Activated T-cell treated with anti-CD3 and anti-CD28 coated beads for 24 hours (primary cell): ENCODE measurements at regions not wholly inside any gene's neighbourhood (a gene's known extent, or its start where the extent isn't known, plus 50 kb on each side); places are given as distances from the start of the nearest gene placed in this dataset.

Experiments
- DNase-seq: peaks from one replicate; pipeline ENCODE4 v3.0.0-alpha.2; 2020; ENCODE audit warnings: low read depth

DNA sequence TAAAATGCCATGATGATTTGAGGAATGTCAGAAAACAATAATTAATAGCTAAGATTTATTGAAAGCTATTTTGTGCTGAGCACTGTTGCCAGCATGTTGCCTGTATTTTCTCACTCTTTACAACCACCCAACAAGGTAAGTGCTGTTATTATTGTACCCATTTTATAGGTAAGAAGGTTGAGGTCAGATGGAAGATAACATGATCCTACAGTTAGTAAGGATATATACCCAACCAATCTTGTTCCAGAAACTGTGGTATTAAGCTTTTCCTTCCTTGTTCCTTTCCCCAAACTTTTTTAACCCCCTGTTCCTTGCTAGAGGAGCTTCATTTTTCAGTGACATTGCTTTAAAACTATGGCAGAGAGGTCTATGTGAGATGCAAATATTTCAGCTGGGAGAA lies 738.0 kb upstream of the ZEB2 start:
- DNase-seq = no peak

DNA sequence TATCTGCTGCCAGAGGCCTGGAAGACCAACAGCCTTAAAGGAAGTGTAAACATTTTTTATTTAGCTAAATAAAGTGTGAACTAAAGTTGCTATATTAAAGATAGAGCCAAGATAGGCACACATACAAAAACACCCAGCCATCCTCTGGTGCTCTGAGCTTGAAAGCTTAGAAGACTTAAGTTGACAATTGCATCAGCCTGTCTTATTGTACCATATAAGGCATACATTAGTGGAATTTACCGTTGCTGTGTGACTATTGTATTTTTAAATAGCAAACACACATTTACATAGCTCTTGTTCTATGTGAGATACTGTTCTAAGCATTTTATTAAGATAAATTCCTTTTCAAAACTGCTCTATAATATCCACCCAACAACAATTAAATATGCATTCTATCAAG lies 736.6 kb upstream of the ZEB2 start:
- DNase-seq = no peak

DNA sequence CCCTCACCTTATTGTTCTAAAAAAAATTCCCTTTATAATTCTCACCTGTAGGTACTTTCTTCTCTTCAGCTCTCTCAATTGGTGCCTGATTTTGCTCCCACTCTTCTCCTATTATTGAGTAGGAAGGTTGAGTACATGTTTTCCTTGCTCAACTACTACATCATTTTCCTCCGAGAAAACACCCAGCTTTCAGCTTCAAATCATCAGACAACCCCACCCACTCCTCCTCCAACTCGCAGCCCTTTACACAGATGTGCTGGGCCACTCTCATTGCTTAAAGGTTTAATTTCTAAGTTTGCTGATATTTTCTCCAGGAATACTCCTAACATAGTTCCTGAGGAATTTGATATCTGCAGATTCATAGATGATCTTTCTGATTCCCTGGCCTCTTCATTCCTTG lies 734.4 kb upstream of the ZEB2 start:
- no peak for DNase-seq

DNA sequence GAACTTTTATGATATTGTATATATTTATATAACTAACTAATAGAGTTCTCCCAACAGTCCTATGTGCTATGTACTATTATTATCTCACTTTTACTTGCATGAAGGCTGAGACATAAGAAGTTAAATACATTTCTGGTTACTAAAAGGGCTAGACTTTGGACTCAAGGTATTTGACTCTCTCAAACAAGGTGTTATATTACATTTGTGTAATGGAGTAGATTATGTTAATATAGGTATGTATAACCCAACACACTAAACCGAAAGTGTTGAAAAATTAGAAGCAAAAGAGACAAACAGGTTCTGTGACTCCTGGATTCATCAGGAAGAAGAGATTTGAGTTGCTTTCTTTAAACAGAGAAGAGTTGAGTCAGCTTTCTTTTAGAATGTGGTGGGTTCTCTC lies 733.6 kb upstream of the ZEB2 start:
- no peak for DNase-seq

DNA sequence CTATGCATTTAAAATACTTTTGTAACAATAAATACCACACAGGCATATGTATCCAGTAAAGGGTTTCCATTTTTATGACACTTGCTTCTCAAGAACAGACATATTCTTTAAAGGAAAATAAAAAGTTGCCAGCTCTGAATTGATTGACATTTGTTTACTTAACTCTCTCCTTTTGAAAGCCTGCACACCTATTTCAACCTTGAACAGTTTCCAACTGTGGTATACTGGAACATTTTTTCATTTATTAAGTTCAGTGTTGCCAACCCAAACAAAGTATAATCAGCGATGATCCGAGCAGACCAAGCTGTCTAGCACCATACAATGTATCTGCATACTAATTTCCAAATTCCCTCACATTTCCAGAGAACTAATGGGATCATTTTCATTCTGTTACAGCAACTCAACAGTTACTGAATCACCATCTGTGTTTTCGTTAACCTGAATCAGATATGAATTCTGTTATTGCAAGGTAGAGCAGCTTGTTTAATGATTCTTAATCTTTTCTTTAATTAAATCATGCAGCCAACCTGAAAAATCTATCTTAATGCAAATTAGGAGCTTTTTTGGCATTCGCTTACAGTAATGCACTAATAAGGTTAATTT lies 725.5 kb upstream of the ZEB2 start:
- no peak for DNase-seq

DNA sequence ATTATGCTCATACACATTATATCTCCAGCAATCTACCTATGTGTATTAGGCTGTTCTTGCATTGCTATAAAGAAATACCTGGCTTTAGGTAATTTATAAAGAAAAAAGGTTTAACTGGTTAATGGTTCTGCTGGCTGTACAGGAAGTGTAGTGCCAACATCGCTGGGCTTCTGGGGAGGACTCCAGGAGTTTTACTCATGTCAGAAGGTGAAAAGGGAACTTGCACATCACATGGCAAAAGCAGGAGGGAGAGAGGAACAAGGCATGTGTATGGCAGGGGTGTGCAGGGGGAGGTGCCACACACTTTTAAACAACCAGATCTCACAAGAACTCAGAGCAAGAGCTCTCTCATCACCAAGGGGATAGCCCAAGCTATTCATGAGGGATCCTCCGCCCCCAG lies 715.4 kb upstream of the ZEB2 start:
- no peak for DNase-seq

DNA sequence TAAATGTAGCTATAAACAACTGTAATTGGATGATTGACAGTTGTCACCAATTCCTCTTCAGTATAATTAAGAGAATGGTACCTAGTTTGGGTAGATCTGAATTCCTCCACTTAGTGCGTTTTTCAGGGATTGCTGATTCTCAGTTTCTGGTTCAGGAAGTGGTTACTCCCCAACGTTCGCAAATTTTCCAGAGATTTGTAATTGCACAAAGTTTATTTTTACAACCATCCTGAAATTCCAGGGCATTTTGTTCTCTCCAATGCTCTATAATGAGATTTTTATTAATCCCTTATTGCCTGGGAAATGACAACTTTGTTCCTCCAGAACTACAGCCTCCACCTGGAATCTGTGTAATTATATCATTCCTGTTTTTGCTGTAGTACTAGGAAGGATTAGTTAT lies 710.6 kb upstream of the ZEB2 start:
- DNase-seq = no peak

DNA sequence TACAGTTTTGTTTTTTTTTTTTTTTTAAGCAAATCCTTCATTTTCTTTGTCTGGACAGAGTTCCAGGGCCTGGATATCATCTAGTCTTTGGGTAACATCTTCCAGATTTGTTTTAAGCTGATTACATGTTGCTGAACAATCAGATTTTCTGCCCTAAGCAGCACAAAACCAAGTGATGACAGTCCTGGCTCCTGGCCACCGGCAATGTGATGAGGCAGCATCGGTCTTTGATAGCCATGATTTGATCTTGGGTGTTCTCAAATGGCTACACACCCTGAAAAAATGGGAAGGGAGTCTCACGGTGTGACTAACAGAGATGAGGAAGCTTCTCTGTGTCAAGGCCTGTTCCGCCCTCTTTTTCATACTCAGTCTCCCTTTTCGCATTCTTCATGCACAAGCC lies 708.6 kb upstream of the ZEB2 start:
- DNase-seq = no peak

DNA sequence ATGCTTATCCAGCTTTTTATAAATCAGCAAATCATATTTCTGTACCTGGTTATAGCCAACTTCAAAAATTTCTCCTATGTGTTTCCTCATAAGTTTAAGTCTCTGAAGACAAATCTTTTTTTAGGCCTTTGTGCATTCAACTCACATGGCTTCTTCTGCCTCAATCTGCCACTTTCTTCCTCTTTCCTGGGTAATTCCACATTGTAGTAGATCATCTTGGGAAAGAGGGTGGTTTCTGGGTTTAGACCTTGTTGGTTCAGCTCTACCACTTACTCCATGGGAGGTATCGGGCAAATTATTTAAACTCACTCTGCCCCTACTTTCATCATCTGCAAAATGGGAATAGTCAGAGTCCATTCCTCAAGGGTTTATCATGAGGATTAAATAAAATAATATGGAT lies 707.0 kb upstream of the ZEB2 start:
- no peak for DNase-seq

DNA sequence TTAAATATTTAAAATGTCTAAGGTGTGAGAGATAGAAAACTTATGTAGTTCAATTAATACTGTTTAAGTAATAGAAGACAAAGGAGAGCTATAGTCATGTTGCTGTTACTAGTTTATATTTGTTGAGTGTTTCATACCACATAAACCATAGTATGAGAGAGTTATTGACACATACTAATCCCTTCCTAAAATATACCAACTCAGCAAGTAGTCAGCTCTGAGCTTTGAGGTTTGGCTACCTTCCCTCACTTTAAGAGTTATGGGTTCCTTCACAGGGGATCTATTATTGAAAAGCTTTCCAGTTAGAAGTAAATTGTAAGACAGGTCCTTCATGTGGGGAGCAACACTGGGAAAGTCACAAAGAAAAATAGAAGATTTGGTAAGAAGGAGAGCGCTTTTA lies 701.6 kb upstream of the ZEB2 start:
- no peak for DNase-seq

DNA sequence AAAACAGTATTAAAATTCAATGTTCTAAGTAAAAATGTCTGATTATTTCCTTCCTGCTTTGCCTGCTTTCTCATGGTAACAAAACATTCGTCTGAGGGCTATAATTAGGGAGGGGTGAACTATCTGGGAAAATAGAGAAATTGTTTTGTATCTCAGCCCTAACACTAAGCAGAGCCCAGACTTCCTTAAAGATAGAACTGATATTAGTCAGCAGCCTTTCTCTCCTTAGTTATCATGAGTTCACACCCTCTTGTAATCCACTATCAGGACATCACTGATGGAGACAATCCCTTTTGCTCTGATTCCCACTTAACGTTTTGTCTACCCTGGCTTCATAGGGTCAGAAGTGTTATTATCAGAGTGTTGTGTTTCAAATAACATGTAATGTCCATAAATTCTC lies 701.1 kb upstream of the ZEB2 start:
- DNase-seq = no peak

DNA sequence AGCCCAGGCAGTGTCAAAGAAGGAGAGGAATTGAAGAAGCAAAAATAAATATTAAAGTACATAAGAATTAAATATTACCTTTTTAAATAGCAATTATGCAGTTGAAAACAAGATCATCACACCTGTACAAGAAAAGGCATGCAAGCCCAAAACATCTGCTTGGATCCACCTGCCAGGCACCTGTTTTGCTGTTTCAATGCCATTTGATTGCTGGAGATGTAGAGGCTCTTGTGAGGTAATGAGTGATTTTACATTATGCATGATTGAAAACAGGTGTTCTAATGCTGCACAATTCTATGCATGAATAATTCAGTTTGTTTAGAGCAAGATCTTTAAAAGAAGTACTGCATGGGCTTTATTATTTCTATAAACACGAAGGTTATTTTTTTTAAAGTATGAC lies 700.6 kb upstream of the ZEB2 start:
- no peak for DNase-seq

DNA sequence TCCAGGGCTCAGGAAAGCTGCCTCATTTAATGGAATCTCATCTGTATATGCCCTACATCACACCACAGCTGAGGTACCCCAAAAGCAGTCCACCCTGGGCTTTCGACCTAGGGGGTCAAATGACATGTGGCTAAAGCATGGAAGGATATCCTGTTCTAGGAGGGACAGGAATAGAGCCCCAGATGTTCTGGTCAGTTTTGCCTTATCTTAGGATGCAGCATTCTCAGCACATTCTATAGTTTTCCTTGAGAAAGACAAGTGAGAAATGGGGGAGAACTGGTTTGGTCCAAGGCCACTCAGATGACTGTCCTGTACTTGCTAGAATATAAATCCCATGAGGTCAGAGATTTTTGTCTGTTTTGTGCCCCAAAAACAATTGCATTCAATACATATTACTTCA lies 688.0 kb upstream of the ZEB2 start:
- no peak for DNase-seq

DNA sequence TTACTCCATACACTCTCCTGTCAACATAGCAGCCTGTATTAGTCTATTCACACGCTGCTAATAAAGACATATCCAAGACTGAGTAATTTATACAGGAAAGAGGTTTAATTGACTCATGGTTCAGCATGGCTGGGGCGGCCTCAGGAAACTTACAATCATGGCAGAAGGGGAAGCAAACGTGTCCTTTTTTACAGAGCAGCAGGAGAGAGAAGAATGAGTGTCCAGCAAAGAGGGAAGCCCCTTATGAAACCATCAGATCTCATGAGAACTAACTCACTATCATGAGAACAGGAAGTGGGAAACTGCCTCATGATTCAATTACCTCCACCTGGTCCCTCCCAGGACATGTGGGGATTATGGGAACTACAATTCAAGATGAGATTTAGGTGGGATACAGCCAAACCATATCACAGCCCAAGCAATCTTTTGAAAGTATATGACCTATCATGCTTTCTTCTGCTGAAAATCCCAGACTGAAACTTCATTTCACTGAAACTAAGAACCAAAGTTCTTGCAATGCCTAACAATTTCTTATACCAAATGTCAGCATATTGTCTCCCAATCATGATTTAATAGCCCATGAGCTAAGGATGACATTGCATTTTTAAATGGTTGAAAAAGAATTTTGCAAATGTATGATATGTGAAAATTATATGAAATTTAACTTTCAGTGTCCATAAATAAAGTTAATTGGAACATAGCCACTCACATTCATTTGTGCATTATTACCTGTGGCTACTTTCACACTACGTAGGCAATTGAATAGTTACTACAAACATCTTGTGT lies 686.8 kb upstream of the ZEB2 start:
- DNase-seq = no peak

DNA sequence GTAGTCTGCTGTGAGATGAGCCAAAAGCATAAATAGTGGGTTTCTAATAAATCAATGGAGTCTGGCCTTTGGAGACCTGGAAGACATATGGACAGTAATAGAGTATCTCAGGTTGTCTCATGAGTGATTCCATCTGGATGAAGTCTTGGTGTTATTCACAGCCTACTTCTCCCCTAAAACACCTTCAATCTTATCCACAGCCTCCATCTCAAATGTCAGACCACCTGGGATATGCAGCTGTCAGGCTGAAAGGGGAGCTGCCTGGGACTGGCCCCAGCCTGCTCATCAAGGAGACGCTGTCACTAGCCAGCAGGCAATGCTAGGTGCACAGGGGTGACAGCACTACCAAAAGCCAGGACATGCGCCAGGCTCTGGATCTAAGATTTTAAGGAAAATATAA lies 684.0 kb upstream of the ZEB2 start:
- no peak for DNase-seq

DNA sequence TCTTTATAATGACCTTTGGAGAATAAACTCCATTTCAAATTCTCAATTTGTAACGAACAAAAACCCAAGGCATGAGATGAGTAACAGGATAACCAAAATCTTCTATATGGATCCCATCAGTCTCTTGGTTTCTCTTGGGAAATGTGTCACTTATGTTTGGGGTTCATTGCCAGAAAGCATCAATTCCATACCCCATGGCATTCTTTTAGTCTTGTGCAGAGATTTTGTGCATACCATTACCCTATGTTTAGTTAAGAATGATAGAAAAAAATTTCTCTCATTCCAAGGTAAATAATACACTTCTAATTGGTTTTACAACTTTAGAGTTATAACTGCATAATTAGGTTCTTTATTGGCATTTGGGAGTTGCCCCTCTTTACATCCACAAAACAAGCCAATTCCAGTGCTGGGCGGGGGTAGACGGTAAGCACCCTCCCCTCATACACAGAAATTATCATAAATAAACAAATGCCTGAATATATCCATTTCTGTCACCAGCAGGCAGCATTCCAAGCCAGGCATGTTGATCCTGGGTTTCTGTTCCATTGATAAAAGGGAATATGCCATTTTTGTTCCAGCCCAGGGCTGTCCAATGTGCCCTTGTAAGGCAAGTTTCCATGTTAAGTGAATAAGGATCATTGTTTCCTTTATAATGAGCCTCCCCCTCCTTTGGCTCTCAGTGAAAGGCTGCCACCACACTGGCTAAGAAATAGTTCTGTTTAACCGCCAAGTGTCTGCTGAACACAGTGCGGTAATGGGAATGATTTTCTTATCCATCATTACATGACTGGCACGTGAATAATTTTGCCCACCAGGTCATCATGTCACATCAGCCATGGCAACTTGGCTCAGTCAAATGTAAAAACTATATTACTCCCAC lies 680.1 kb upstream of the ZEB2 start:
- DNase-seq = no peak

DNA sequence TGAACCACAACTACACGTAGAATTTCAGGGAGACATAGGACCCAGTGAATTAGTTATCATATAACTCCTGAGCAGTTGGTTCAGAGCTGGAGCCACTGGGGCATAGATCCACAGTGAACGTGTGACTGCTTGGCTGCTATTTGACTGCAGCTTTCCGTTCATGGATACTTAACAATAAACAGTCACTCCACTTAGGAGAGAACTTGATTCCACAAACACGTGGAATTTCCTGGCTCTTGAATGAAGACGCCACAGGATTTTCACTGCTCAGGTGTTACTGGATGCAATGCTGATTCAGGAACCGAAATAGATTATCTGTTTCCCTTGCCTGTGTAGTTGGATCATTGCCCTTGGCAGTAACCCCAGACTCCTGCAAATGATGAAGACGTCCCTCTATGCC lies 679.1 kb upstream of the ZEB2 start:
- DNase-seq = no peak

DNA sequence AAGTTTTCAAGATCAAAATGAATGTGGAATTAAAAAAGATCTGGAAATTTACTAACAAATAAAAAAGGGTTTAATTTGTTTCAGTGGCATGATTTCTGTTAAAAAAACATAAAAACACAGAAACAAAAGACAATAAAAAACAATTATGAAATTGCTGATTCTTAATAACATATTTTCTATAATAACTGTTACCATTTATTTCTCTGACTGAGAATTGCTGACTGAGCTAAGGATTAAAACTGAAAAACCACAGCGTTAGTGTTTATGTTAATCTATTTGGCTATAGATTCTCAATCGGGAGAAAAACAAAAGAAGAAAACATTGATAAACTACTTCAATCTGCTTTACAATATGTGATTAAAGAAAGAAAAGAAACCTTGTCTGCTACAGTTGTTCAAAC lies 678.6 kb upstream of the ZEB2 start:
- no peak for DNase-seq

DNA sequence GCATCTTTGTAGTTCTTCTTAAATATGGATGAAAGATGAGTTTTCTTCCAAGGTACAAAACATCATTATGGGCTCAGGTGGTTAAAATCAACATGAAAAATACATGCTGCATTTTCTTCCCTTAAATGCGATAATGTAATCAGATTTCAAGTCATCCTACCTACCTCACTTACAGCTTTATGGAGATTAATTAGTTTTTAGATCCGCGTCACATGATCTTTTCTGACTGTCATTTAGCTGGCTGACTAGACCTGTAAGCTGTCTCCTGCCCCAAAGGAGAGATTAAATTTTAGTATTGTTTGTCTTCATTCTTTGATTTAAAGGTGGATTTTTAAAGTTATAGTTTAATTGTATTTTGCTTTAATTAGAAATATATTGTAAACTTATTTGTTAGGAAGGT lies 678.0 kb upstream of the ZEB2 start:
- no peak for DNase-seq

DNA sequence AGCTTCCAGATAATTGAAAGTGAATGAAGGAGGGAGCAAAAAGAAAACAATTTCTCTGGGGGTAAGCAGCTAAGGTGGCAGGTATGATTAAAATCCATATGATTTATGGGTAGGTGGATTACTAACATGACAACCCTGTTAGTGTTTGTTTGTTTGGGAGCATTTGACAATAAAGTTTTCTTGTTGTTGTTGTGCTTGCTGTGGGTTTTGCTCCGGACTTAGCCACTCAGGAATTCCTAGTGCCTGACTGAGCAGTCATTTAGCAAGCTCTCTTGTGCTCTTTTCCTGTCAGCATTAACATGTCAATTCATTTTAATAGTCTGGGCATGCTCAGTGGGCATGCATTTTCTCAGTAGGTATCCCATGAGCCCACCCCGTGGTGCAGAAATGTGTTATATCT lies 674.8 kb upstream of the ZEB2 start:
- DNase-seq = no peak

DNA sequence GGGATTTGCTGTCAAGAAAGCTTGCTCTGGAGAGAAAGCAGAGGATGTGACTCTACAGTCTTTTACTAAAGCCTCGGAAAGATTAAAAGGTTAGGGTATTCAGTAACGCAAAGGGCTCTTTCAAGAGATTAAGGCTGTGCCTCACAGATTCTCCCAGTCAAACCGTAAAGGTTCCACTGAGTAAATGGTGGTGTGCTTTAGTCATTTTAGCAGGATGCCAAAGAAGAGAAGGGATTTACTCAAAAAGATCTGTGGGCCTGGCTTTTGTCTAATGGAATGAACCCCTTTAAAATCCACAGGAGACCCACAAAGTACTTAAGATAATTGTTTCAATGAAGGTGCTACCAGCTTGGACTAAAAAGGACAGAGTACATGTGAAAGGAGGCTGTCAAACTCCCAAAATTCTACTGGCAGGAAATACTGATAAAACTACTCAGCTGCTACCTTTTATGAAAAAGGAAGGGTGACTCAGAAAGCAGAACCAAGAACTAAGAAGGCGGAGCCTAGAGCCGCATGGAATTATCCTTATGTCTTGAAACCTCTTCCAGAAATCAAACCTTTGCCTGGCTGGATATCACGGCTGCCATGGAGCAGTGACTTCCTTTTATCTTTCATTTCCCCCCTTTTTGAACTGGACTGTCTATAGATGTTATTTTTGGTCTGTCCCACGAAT lies 670.2 kb upstream of the ZEB2 start:
- no peak for DNase-seq

DNA sequence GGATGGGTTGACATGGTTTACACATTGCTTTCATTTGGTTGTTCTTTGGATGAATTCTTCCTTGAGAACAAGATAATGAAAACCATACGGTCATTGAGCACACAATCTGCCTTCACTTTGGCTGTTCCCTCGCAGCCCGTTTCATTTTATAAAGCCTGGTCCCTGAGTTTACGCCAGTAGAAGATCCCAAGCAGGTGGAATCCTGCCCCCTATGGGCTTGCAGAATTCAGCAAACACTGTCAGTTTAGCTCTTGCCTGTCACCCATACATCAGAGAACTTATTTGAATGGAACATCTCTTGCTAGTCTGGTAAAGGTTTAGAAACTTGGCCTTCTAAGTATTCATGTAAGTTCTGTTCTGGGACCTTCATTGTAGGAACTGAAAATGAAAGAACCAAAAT lies 666.4 kb upstream of the ZEB2 start:
- DNase-seq = no peak

DNA sequence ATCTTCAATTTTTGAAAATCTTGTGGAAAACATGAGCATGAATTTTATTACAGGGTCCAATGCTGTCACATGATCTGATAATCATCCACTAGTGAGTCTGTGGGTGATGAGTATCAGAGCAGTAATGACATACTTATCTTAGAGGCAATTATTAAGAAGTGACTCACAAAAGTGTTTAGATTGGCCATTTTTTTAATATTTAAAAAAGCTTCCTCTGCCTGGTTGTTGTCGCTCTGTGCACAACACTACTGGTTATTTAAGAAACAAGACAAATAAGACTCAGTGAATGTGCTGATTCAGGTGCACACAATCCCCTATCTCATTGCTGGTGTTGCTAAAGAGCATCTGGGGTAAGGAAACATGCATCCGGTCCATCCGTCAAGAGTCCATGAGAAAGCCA lies 665.8 kb upstream of the ZEB2 start:
- no peak for DNase-seq
